ENCODE measurements at regions not wholly inside any gene's neighbourhood (a gene's known extent, or its start where the extent isn't known, plus 50 kb on each side); places are given as distances from the start of the nearest gene placed in this dataset.

DNA sequence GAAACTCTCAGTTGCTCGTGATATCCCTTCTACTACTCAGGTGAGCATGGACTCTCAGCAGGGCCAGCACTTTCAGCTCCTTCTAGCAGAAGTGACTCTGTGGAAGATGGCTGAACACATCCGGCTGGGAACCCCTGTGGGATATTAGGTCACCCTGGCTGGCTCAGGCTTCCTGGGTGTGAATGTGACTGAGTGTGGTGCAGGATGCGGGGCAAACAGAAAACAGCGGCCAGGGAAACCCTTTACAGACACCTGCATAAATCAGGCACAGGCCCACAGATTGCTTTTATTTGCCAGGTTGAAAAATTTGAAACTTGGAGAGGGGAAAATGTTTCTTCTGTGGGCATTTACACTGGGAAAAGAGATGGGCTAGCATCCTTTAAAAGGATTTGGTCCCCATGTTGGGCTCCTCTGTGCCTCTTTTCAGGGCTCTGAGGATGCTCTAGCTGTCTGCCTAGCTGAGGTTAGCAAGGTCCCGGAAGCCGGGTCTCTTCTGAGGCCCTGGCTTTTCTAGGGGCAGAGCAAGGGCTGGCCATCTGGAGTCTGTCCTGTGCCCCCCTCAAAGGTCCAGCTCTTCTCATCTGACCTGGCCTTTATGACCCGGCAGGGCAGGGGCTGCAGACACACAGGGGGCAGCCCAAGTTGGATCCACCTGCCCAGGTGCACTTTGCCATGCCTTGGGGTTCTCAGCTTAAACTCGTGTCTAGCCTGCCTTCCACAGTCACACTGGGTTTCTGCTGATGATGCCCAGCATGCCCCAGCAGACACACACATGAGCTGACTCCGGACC lies 243.0 kb downstream of the SIPA1L2 start:
- POLR2A ChIA-PET, result no interaction called here
- no peak for ATAC-seq (ENCODE audit: low read depth)
- Mint-ChIP-seq H3K9me3 (no peaks in the 10 kb centered on the region), H3K4me3 (no peak overlapping the region), H3K27me3 (peaks cover 3% of the 10 kb centered on the region), H3K4me1 (no peaks in the 10 kb centered on the region), H3K27ac (no peak overlapping the region), H3K36me3 (no peaks in the 10 kb centered on the region)
- no peak for DNase-seq

DNA sequence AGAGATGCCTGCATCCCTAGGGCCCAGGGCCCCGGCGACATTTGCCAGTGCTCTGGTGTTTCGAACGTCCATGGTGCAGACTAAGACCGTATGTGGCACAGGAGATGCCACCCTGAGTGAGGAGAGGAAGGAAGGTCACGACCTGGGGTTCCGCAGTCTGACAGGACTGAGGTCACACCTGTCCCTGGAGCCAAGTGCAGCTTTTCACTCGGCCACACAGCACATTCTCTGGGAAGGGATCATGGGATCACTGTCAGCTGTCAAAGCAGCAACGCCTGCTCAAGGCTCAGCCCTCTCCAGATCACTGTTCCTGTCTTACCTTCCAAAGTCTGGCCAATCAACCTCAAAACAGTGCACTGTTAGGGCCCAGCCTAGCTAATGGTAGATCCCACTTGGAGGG lies 243.6 kb downstream of the SIPA1L2 start:
- no peak for ATAC-seq (ENCODE audit: low read depth)
- no peak for DNase-seq
- POLR2A ChIA-PET, result no interaction called here
- no peaks in the 10 kb centered on the region for H3K9me3 Mint-ChIP-seq
- no peak overlapping the region for H3K27ac Mint-ChIP-seq
- H3K4me1 Mint-ChIP-seq, result no peaks in the 10 kb centered on the region
- H3K36me3 Mint-ChIP-seq, result no peaks in the 10 kb centered on the region
- H3K27me3 Mint-ChIP-seq, result peaks cover 5% of the 10 kb centered on the region
- H3K4me3 Mint-ChIP-seq, result no peak overlapping the region

DNA sequence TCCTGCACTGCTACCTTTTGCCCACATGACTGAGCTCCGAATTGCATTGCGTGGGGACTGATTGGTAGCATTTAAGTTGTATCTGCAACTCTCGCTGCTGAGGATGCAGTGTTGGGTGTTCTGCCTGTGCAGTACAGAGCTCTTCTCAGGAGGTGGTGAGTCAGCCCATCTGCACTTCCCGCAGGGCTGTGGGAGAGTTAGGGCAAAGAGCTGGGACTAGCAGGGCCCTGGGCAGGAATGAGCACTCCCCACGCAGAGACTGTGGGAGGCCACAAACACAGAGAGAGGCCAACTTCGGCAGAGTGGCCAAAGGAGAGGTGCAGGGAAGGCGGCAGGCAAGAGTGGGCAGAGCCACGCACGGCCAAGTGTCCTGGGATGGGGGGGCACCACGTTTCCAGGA lies 244.7 kb downstream of the SIPA1L2 start:
- peaks cover 2% of the 10 kb centered on the region for H3K27me3 Mint-ChIP-seq
- no peak overlapping the region for H3K4me3 Mint-ChIP-seq
- POLR2A ChIA-PET, result no interaction called here
- no peak for DNase-seq
- no peak overlapping the region for H3K27ac Mint-ChIP-seq
- no peak for ATAC-seq (ENCODE audit: low read depth)
- no peaks in the 10 kb centered on the region for H3K9me3 Mint-ChIP-seq
- H3K36me3 Mint-ChIP-seq, result no peaks in the 10 kb centered on the region
- no peaks in the 10 kb centered on the region for H3K4me1 Mint-ChIP-seq

DNA sequence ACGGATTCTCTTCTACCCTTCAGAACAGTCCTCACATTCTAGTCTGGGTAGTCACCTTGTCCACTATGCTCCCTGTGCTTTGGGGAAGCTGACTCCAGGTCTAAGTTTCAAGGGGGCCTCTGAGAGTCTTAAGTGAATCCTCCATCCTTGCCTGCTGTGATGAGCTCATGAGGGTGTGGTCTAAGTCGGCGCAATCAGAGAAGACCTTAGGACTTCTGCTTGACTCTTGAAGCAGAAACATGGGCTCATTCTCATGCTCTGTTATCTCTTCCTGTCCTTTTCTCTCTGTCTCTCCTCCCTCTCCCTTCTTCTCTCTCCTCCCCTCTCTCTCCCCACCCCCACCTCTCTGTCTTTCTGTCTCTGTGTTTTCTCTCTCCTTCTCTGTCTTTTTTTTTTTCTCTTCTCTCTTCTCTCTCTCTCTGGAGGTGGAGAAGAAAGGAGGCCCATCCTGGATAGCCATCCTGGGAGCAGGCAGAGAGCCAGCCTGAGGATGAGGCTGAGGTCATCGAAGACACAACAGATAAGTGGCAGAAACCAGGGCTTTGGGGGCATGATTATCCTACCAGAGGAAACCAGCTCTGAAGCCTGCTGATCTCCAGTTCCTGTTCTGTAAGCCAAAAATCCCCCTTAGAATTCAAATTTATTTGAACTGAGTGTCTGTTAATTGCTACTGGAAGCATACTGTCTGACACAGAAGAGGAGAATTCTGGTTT lies 245.6 kb downstream of the SIPA1L2 start:
- POLR2A ChIA-PET, result no interaction called here
- Mint-ChIP-seq H3K27ac (no peak overlapping the region), H3K4me3 (no peak overlapping the region), H3K9me3 (no peaks in the 10 kb centered on the region), H3K27me3 (peaks cover 2% of the 10 kb centered on the region), H3K36me3 (no peaks in the 10 kb centered on the region), H3K4me1 (no peaks in the 10 kb centered on the region)
- DNase-seq (no peak), ATAC-seq (ENCODE audit: low read depth) (no peak)

DNA sequence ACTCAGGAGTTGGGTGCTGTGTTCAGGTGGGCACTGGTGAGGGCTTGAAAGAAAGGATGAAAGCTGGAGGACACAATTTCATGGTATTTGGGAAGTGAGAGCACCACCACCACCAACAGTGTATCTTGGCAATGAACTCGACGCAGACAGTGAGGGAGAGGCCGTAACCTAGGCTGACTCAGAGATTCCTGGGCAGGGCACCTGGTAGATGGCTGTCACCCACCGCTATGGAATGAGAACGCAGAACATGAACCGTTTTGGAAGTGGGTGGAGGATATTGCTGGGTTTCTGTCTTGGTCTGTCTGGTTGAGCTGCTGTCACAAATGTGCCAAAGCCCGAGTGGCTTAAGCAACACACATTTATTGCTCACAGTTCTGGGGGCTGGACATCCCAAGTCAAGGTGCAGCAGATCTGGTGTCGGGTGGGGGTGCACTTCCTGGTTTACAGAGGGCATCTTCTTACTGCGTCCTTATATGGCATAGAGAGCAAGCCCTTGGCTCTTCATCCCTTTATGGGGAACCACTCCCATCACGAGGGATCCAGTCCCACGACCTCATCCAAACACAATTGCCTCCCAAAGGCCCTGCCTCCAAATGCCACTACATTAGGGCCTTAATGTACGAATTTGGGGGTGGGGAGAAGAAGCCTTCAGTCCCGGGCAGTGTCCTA lies 246.3 kb downstream of the SIPA1L2 start:
- peaks cover 2% of the 10 kb centered on the region for H3K27me3 Mint-ChIP-seq

DNA sequence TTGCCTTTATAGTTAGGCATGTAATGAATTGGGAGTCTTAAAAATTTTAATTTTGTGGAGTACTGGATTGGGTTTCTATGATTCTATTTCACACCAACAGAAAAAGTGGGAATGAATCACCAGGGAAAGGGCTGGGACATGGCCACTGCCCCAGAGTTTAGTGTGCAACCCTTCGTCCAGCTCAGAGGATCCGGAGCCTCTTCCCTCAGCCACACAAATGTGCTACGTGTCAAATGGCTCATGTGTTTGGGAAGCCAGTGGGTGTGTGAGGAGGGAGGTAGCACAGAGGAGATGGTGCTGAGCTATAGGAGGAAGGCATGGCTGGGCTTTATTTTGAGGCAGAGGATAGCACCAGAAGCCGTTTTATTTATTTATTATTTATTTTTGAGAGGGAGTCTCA lies 247.3 kb downstream of the SIPA1L2 start:
- DNase-seq, result no peak
- POLR2A ChIA-PET, result no interaction called here
- H3K36me3 Mint-ChIP-seq, result no peaks in the 10 kb centered on the region
- no peak for ATAC-seq (ENCODE audit: low read depth)
- peaks cover 2% of the 10 kb centered on the region for H3K27me3 Mint-ChIP-seq
- no peaks in the 10 kb centered on the region for H3K9me3 Mint-ChIP-seq
- no peak overlapping the region for H3K27ac Mint-ChIP-seq
- H3K4me1 Mint-ChIP-seq, result no peaks in the 10 kb centered on the region
- H3K4me3 Mint-ChIP-seq, result no peak overlapping the region

More for the DNA sequence above, 246.3 kb downstream of the SIPA1L2 start:
- Mint-ChIP-seq H3K27ac (no peak overlapping the region), H3K36me3 (no peaks in the 10 kb centered on the region), H3K4me1 (no peaks in the 10 kb centered on the region), H3K9me3 (no peaks in the 10 kb centered on the region), H3K4me3 (no peak overlapping the region)
- POLR2A ChIA-PET, result no interaction called here
- ATAC-seq (ENCODE audit: low read depth) (no peak), DNase-seq (no peak)

DNA sequence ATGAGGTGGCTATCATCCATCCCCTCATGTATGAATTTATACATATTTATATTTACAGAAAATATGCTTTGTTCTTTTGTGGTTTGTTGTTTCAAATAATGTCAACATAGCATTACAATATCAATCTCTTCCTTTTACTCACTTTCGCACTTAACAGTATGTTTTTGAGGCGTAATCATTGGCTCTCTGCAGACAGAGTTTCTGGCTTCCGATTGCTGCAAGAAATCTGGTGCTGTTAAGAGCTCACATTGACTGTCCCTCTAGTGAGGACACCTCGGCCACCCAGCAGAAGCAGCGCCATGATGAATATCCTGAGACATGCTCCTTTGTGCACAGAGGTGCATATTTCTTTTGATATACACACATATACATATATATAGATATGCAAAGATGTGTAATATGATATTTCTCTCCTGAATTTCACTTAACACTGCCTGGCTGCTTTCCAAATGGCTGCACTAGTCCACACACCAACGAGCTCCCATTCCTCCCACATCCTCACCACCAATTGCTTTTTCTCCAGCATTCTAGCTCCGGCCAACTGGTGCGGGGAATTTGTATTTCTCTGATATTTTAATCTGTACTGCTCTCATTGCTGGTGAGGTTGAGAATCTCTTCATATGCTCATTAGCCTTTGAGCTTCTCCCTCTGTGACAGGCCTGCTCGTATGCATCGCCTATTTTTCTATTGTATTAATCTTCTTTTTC lies 248.4 kb downstream of the SIPA1L2 start:
- Mint-ChIP-seq H3K27me3 (peaks cover 2% of the 10 kb centered on the region), H3K27ac (no peak overlapping the region), H3K4me1 (no peaks in the 10 kb centered on the region), H3K36me3 (no peaks in the 10 kb centered on the region), H3K4me3 (no peak overlapping the region), H3K9me3 (no peaks in the 10 kb centered on the region)
- POLR2A ChIA-PET, result no interaction called here
- DNase-seq (no peak), ATAC-seq (ENCODE audit: low read depth) (no peak)

DNA sequence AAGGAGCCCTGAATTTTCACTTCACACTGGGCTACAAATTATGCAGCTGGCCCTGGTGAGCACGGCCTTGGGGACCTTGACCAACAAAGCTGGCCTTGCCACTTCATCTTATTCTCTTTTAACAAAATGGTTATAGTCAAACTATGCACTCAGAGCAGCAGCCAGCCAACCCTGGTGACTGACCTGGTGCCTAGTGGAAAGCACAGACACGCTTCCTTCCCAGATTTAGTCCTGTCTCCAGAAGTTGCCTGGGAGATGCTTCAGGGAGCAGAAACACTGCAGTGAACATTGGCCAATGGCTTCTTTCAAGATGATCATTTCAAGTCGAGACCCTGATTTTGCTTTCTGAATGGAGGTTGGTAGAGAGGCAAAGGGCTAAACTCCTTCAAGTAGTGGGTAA lies 249.3 kb downstream of the SIPA1L2 start:
- H3K27me3 Mint-ChIP-seq, result peaks cover 2% of the 10 kb centered on the region
- H3K9me3 Mint-ChIP-seq, result no peaks in the 10 kb centered on the region
- H3K27ac Mint-ChIP-seq, result no peak overlapping the region
- H3K4me3 Mint-ChIP-seq, result no peak overlapping the region
- POLR2A ChIA-PET, result no interaction called here
- ATAC-seq (ENCODE audit: low read depth) (no peak), DNase-seq (no peak)
- no peaks in the 10 kb centered on the region for H3K4me1 Mint-ChIP-seq
- no peaks in the 10 kb centered on the region for H3K36me3 Mint-ChIP-seq

DNA sequence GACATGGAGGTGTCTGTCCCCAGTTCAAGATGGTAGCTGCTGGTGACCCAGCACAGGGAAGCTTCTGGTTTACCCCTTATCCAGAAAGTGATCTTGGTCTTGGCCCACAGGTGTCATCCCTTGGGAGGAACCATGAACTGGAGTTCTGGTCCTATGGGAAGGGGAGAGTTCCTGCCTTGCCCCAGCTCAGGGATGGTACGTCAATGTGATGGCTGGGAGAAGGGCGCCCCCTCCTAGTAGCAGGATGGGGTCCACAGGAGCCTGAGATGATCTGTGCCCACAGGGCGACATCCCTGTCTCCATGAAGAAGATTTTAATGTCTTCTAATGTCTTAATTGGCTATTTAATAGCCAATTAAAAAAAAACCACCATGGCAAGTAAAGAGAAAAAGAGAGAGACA lies 249.8 kb downstream of the SIPA1L2 start:
- DNase-seq (no peak), ATAC-seq (ENCODE audit: low read depth) (no peak)
- POLR2A ChIA-PET, result no interaction called here
- Mint-ChIP-seq H3K9me3 (no peaks in the 10 kb centered on the region), H3K36me3 (no peaks in the 10 kb centered on the region), H3K27ac (no peak overlapping the region), H3K27me3 (peaks cover 2% of the 10 kb centered on the region), H3K4me1 (no peaks in the 10 kb centered on the region), H3K4me3 (no peak overlapping the region)

DNA sequence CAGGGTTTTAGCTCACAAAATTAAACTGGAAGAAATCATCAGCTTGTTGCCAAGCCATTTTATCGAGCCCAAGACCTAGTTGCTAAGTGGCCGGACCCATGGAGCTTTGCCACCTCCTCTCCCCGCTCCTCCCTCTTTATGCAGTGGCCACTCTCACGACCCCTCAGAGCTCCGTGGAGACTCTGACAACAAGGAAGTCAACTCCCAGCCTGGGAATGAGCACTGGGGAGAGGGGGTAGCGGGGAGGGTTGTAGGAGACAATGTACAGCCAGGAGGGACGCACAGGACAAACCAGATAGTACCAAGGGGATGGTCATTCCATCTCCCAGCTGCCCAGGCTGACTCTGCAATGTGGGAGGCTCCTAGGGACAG lies 250.9 kb downstream of the SIPA1L2 start:
- no peaks in the 10 kb centered on the region for H3K4me1 Mint-ChIP-seq
- H3K27ac Mint-ChIP-seq, result no peak overlapping the region
- ATAC-seq (ENCODE audit: low read depth) (no peak), DNase-seq (no peak)
- POLR2A ChIA-PET, result no interaction called here
- H3K36me3 Mint-ChIP-seq, result no peaks in the 10 kb centered on the region
- no peaks in the 10 kb centered on the region for H3K9me3 Mint-ChIP-seq
- H3K4me3 Mint-ChIP-seq, result no peak overlapping the region
- H3K27me3 Mint-ChIP-seq, result peaks cover 2% of the 10 kb centered on the region

DNA sequence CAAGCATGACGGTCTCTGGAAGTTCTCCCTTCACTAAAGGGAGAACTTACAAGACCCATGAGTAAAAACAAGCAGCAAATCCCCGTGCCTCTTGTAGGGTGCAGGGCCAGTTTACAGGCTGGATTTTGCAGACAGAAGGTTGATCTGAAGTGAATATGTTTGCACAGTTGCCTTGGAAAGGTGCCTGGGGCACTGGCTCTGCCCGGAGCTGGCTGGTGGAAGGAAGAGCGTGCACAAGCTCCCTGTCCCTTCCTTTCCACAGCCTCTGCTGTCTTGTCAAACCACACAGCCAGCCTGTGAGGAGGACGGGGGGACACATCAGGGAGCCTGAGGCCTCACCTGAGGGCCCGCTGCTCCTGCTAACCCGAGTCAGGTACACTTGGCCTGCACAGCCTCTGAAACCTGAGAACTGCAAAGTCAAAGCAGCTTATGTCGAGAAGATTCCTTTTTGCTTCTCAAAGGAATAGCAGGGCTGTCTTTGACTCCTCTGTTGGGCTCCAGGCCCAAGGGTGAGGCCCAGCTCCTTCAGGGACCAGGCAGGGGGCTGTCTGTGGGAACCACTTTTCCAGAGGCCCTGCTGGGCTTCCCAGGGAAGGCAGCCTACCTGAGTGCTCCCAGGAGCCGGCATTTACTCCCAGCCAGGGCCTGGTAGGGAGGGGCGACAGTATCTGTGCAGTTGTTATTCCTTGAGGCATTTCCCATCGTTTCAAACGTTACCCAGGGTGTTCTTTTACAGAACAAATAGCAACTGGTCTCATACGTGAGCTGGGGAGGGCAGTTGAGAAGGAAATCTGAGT lies 251.5 kb downstream of the SIPA1L2 start:
- Mint-ChIP-seq H3K36me3 (no peaks in the 10 kb centered on the region), H3K27ac (no peak overlapping the region)

DNA sequence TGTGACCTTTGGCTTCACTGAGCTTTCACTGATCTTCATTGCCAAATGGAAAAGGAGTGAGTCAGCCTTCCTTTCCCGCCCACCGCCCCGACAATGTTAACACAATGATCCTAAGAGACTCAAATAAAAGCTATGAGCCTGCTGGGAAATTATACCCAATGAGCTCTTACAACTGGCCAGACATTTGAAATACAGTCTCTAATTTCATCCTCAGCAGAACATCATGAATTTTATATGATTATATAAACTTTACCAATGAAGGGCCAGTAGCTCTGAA lies 252.5 kb downstream of the SIPA1L2 start:
- Mint-ChIP-seq H3K27me3 (peaks cover 2% of the 10 kb centered on the region), H3K9me3 (no peaks in the 10 kb centered on the region), H3K4me1 (no peaks in the 10 kb centered on the region), H3K27ac (no peak overlapping the region), H3K36me3 (no peaks in the 10 kb centered on the region), H3K4me3 (no peak overlapping the region)
- ATAC-seq (ENCODE audit: low read depth) (no peak), DNase-seq (no peak)
- POLR2A ChIA-PET, result no interaction called here

More for the DNA sequence above, 251.5 kb downstream of the SIPA1L2 start:
- no peak overlapping the region for H3K4me3 Mint-ChIP-seq
- POLR2A ChIA-PET, result no interaction called here
- DNase-seq, result no peak
- no peaks in the 10 kb centered on the region for H3K4me1 Mint-ChIP-seq
- no peak for ATAC-seq (ENCODE audit: low read depth)
- H3K9me3 Mint-ChIP-seq, result no peaks in the 10 kb centered on the region
- peaks cover 2% of the 10 kb centered on the region for H3K27me3 Mint-ChIP-seq

All from activated naive CD8-positive, alpha-beta T cell treated with anti-CD3 and anti-CD28 coated beads, Interleukin-2, amount 10 ng/mL, durations not matched to agents 7 days and 5 days (primary cell).